HepG2 (cell line): ENCODE measurements at regions not wholly inside any gene's neighbourhood (a gene's known extent, or its start where the extent isn't known, plus 50 kb on each side); places are given as distances from the start of the nearest gene placed in this dataset.

Experiments
- ATAC-seq: fragments of 200-7000 bp; cut with Tn5 transposase; 3 replicates; pipeline ENCODE4 v1.9.1; 2020; ENCODE audit warnings: mild to moderate bottlenecking, moderate library complexity
- BruUV-seq: library from RNA; stranded (reverse); fragments of 400-500 nt; replicated peaks from 2 replicates; lab custom pipeline; 2021; lab: Mats Ljungman, UMichigan
- CTCF ChIA-PET: fragments of 300-600 bp; formaldehyde crosslinking; extraction: SDS; loops from one replicate; lab custom pipeline; 2021; ENCODE audit warnings: low total read pairs, inconsistent platforms, low intra/inter-chr PET ratio; lab: Yijun Ruan, JAX
- POLR2A ChIA-PET: fragments of 350-600 bp; sonication (Branson Sonifier 250); formaldehyde crosslinking; loops from one replicate; lab custom pipeline; 2020; ENCODE audit warnings: antibody characterized with exemption, inconsistent platforms; lab: Yijun Ruan, JAX
- DNase-seq: peaks from one replicate; pipeline ENCODE4 v3.0.0-alpha.2; 2015; ENCODE audit warnings: low spot score
- FAIRE-seq: peaks from 3 replicates; lab custom pipeline; 2011; peaks lifted over from hg19 to GRCh38; lab: Jason Lieb, UNC
- H2AFZ ChIP-seq: one replicate; pipeline ENCODE4 v1.6.1; 2011; ENCODE audit warnings: low read length, inconsistent platforms
- H3K27ac ChIP-seq: fragments of 300-600 bp; 3 replicates; pipeline ENCODE4 v1.8.0; 2011; ENCODE audit warnings: mixed run types, mild to moderate bottlenecking, mixed read lengths, low read length, inconsistent platforms; ENCODE audit not compliant: insufficient read depth; ENCODE audit errors: extremely low read length
- H3K27me3 ChIP-seq, 2 experiments: fragments of 200-600 bp in 1 of 2; 2 replicates in 1 of 2; 3 replicates in 1 of 2; pipeline versions ENCODE4 v1.6.0 to v1.8.0; 2011; ENCODE audit warnings: low read length in 2 of 2, mild to moderate bottlenecking in 2 of 2, moderate library complexity in 2 of 2, inconsistent platforms in 1 of 2; ENCODE audit not compliant: insufficient read depth in 2 of 2, control insufficient read depth in 1 of 2
- H3K36me3 ChIP-seq, 2 experiments: fragments of 200-600 bp in 1 of 2; replicated peaks in 1 of 2; 2 replicates in 1 of 2; 3 replicates in 1 of 2; pipeline versions ENCODE4 v1.5.1 to v1.8.0; 2011; ENCODE audit warnings: low read length in 2 of 2, inconsistent platforms in 1 of 2; ENCODE audit not compliant: insufficient read depth in 2 of 2, control insufficient read depth in 1 of 2
- H3K4me1 ChIP-seq: 2 replicates; pipeline ENCODE4 v1.5.1; 2012; ENCODE audit warnings: low read length, inconsistent platforms; ENCODE audit not compliant: insufficient read depth
- H3K4me2 ChIP-seq: 2 replicates; pipeline ENCODE4 v1.6.0; 2011; ENCODE audit warnings: low read depth, low read length, inconsistent platforms
- H3K4me3 ChIP-seq, 3 experiments: fragments of 200-600 bp in 1 of 3; sonication (generic), shearing (Covaris generic) in 1 of 3; replicated peaks in 1 of 3; 2 replicates each; pipeline ENCODE4 v1.5.1; 2011 to 2016; ENCODE audit warnings: low read length in 3 of 3, inconsistent platforms in 2 of 3, low read depth in 2 of 3, mild to moderate bottlenecking in 2 of 3, control low read depth in 1 of 3, mixed read lengths in 1 of 3; ENCODE audit not compliant: insufficient read depth in 1 of 3
- H3K79me2 ChIP-seq: one replicate; pipeline ENCODE4 v1.6.1; 2011; ENCODE audit warnings: low read length, inconsistent platforms; ENCODE audit not compliant: insufficient read depth
- H3K9ac ChIP-seq: 2 replicates; pipeline ENCODE4 v1.6.0; 2011; ENCODE audit warnings: mild to moderate bottlenecking, low read depth, low read length, inconsistent platforms; ENCODE audit not compliant: insufficient read depth
- H3K9me3 ChIP-seq: 2 replicates; pipeline ENCODE4 v1.5.1; 2012; ENCODE audit warnings: mild to moderate bottlenecking, low read length
- H4K20me1 ChIP-seq: 2 replicates; pipeline ENCODE4 v1.6.0; 2011; ENCODE audit warnings: inconsistent platforms, mild to moderate bottlenecking, low read length, moderate library complexity; ENCODE audit not compliant: insufficient read depth
- GZF1 ChIP-seq: sonication (generic); formaldehyde crosslinking; IDR thresholded peaks from 2 replicates; pipeline ENCODE4 v1.5.1; 2020; ENCODE audit warnings: mild to moderate bottlenecking, missing genetic modification reagents
- IRX3 ChIP-seq: sonication (generic); formaldehyde crosslinking; IDR thresholded peaks from 2 replicates; pipeline ENCODE4 v1.8.1; 2023; ENCODE audit warnings: mild to moderate bottlenecking, low read depth, missing genetic modification reagents, borderline replicate concordance
- MAFF ChIP-seq: IDR thresholded peaks from 2 replicates; pipeline ENCODE4 v1.6.1; 2011; ENCODE audit warnings: low read depth, low read length, improper control_type of control experiment
- MAFK ChIP-seq, 2 experiments: IDR thresholded peaks in 1 of 2; conservative IDR thresholded peaks in 1 of 2; 2 replicates each; pipeline ENCODE4 v1.6.1; 2011; ENCODE audit warnings: improper control_type of control experiment in 2 of 2, low read length in 2 of 2
- NFE2L2 ChIP-seq: fragments of 150-350 bp; IDR thresholded peaks from 2 replicates; pipeline ENCODE4 v1.6.1; 2014; ENCODE audit warnings: low read length
- SPEN ChIP-seq: sonication (generic); formaldehyde crosslinking; IDR thresholded peaks from 2 replicates; pipeline ENCODE4 v1.5.1; 2020; ENCODE audit warnings: low read depth, mild to moderate bottlenecking, missing genetic modification reagents
- ZC3H4 ChIP-seq: sonication (generic); formaldehyde crosslinking; IDR thresholded peaks from 2 replicates; pipeline ENCODE4 v1.4.0; 2020; ENCODE audit warnings: missing genetic modification reagents, borderline replicate concordance
- ZFP90 ChIP-seq: sonication (generic); formaldehyde crosslinking; IDR thresholded peaks from 2 replicates; pipeline ENCODE4 v1.8.0; 2022; ENCODE audit warnings: missing genetic modification reagents, mild to moderate bottlenecking, inconsistent platforms, borderline replicate concordance
- ZNF138 ChIP-seq: sonication (generic); formaldehyde crosslinking; IDR thresholded peaks from 2 replicates; pipeline ENCODE4 v1.5.0; 2020; ENCODE audit warnings: mild to moderate bottlenecking, low read depth, missing genetic modification reagents
- ZNF34 ChIP-seq: sonication (generic); formaldehyde crosslinking; IDR thresholded peaks from 2 replicates; pipeline ENCODE4 v1.4.0; 2020; ENCODE audit warnings: mild to moderate bottlenecking, missing genetic modification reagents, borderline replicate concordance
- ZNF629 ChIP-seq: sonication (generic); formaldehyde crosslinking; conservative IDR thresholded peaks from 2 replicates; pipeline ENCODE4 v1.5.0; 2020; ENCODE audit warnings: missing genetic modification reagents
- ZNF782 ChIP-seq: sonication (generic); formaldehyde crosslinking; IDR thresholded peaks from 2 replicates; pipeline ENCODE4 v1.4.0; 2020; ENCODE audit warnings: missing genetic modification reagents, mild to moderate bottlenecking, borderline replicate concordance
- WGBS: methylation state at CpG from one replicate; pipeline ENCODE4 v1.1.6; 2017; ENCODE audit warnings: low lambda C conversion rate; 5-methylcytosine and 5-hydroxymethylcytosine counted together
- in situ Hi-C: cut with HindIII; loops from 2 replicates; pipeline ENCODE4 v1.10.0; 2017; ENCODE audit warnings: low pct_unique_long_range_greater_than_20kb; ENCODE audit not compliant: extremely low pct_ligation_motif_present
- intact Hi-C: fragments of 100-400 bp; cut with micrococcal nuclease; formaldehyde crosslinking; loops from one replicate; pipeline ENCODE4 v1.10.0; 2022; ENCODE audit not compliant: unreplicated experiment
- TF ChIP-seq, protein P1 (sequence below): sonication (generic); formaldehyde crosslinking; IDR thresholded peaks from 2 replicates; pipeline ENCODE4 v1.4.0; 2020; ENCODE audit warnings: missing genetic modification reagents
- TF ChIP-seq, protein P2 (sequence below): sonication (generic); formaldehyde crosslinking; IDR thresholded peaks from 2 replicates; pipeline ENCODE4 v1.9.0; 2021; ENCODE audit warnings: missing genetic modification reagents, borderline replicate concordance
- TF ChIP-seq, protein P3 (sequence below): sonication (generic); formaldehyde crosslinking; IDR thresholded peaks from 2 replicates; pipeline ENCODE4 v1.5.0; 2020; ENCODE audit warnings: missing genetic modification reagents

DNA sequence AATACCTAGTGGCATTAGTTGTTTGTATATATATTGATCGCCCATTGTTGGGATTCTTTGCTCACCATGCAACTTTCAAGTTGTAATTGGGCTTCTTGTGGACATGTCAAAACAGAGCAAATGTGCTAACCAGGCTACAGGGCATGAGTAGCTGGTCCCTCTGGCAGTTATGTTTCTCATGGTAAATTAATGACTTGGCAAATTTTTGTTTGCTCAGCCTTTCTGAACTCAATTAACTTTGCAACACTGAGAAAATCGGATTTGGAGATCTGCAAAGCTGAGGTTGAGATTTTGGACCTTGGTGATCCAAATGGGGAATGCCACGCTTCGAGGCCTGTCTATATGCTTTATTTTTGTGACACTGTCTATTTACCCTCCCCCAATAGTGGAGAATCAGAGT lies 138.5 kb upstream of the PIRT start:
- Histone ChIP-seq H2AFZ (no peak overlapping the region), H3K9ac (no peak overlapping the region), H3K4me3 (no peak overlapping the region), H3K9me3 (no peaks in the 10 kb centered on the region), H3K27ac (no peak overlapping the region), H3K79me2 (no peaks in the 10 kb centered on the region), H3K27me3 (no peaks in the 10 kb centered on the region; a peak in 1 of 5 replicates), H3K4me2 (no peak overlapping the region), H3K36me3 (no peaks in the 10 kb centered on the region), H4K20me1 (no peaks in the 10 kb centered on the region), H3K4me1 (no peaks in the 10 kb centered on the region)
- ATAC-seq (no peak), DNase-seq (no peak), FAIRE-seq (no peak)
- ChIA-PET POLR2A (no interaction called here), CTCF (no interaction called here)
- 6% methylated on average over 4 of the region's 4 CpGs for WGBS
- TF ChIP-seq MAFK (conservative IDR thresholded peaks at IDR 0.05 in 1 of 2, IDR thresholded peaks at IDR 0.05 in 1 of 2; ENCODE audit: low read length in 2 of 2) (peak; percentile 49 to 70), NFE2L2 (0 out of 2 replicates have a peak, but pooled peaks have one; percentile 34), GZF1 (no peak), ZNF782 (CRISPR knock-in tag) (no peak), ZFP90 (no peak), MAFF (peak; percentile 78), SPEN (no peak)
- TF ChIP-seq, protein P1, sequence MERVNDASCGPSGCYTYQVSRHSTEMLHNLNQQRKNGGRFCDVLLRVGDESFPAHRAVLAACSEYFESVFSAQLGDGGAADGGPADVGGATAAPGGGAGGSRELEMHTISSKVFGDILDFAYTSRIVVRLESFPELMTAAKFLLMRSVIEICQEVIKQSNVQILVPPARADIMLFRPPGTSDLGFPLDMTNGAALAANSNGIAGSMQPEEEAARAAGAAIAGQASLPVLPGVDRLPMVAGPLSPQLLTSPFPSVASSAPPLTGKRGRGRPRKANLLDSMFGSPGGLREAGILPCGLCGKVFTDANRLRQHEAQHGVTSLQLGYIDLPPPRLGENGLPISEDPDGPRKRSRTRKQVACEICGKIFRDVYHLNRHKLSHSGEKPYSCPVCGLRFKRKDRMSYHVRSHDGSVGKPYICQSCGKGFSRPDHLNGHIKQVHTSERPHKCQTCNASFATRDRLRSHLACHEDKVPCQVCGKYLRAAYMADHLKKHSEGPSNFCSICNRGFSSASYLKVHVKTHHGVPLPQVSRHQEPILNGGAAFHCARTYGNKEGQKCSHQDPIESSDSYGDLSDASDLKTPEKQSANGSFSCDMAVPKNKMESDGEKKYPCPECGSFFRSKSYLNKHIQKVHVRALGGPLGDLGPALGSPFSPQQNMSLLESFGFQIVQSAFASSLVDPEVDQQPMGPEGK (CRISPR knock-in tag): no peak
- intact Hi-C loops: no loop called here
- BruUV-seq: no TSS peak
- in situ Hi-C loops: no loop called here

DNA sequence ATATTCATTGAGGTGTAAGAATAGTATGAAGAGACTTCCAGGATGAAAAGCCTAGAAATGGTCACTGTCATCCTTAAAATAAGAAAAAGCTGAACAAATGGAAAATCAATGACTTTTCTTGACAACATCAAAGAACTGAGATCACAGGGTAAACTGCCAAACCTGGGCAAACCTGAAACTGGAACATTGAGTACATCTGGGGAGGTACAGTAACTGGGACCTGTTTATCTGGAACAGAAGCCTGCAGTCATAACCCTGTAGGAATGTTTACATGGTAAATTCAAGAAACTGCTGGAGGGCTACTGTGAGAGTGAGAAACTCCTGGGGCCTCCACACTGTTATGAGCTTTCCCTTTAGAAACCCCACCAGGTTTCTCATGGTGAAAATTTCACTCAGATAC lies 130.1 kb upstream of the PIRT start:
- H3K27me3 ChIP-seq: no peaks in the 10 kb centered on the region
- H3K36me3 ChIP-seq: no peaks in the 10 kb centered on the region
- H3K9ac ChIP-seq: no peak overlapping the region
- H3K4me2 ChIP-seq: no peak overlapping the region
- H3K79me2 ChIP-seq: no peaks in the 10 kb centered on the region
- no peaks in the 10 kb centered on the region for H3K9me3 ChIP-seq
- no TSS peak for BruUV-seq
- intact Hi-C loops: no loop called here
- no peaks in the 10 kb centered on the region for H4K20me1 ChIP-seq
- H3K4me1 ChIP-seq: no peaks in the 10 kb centered on the region
- no peak overlapping the region for H3K27ac ChIP-seq
- in situ Hi-C loops: no loop called here
- CTCF ChIA-PET: no interaction called here
- POLR2A ChIA-PET: no interaction called here
- no peak overlapping the region for H2AFZ ChIP-seq
- H3K4me3 ChIP-seq: no peak overlapping the region
- ATAC-seq: no peak
- no peak for FAIRE-seq
- no peak for DNase-seq
- TF ChIP-seq ZNF138 (CRISPR knock-in tag): no peak
- no peak for TF ChIP-seq ZNF629 (CRISPR knock-in tag)
- TF ChIP-seq ZC3H4 (CRISPR knock-in tag): no peak
- TF ChIP-seq, protein P2, sequence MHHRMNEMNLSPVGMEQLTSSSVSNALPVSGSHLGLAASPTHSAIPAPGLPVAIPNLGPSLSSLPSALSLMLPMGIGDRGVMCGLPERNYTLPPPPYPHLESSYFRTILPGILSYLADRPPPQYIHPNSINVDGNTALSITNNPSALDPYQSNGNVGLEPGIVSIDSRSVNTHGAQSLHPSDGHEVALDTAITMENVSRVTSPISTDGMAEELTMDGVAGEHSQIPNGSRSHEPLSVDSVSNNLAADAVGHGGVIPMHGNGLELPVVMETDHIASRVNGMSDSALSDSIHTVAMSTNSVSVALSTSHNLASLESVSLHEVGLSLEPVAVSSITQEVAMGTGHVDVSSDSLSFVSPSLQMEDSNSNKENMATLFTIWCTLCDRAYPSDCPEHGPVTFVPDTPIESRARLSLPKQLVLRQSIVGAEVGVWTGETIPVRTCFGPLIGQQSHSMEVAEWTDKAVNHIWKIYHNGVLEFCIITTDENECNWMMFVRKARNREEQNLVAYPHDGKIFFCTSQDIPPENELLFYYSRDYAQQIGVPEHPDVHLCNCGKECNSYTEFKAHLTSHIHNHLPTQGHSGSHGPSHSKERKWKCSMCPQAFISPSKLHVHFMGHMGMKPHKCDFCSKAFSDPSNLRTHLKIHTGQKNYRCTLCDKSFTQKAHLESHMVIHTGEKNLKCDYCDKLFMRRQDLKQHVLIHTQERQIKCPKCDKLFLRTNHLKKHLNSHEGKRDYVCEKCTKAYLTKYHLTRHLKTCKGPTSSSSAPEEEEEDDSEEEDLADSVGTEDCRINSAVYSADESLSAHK (CRISPR knock-in tag): no peak
- no peak for TF ChIP-seq ZNF34
- no peak for TF ChIP-seq IRX3 (CRISPR knock-in tag)
- TF ChIP-seq, protein P3, sequence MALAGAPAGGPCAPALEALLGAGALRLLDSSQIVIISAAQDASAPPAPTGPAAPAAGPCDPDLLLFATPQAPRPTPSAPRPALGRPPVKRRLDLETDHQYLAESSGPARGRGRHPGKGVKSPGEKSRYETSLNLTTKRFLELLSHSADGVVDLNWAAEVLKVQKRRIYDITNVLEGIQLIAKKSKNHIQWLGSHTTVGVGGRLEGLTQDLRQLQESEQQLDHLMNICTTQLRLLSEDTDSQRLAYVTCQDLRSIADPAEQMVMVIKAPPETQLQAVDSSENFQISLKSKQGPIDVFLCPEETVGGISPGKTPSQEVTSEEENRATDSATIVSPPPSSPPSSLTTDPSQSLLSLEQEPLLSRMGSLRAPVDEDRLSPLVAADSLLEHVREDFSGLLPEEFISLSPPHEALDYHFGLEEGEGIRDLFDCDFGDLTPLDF (CRISPR knock-in tag): no peak
- TF ChIP-seq, all 625 proteins: peak for 0
